Caki2 (cell line): ENCODE measurements at regions not wholly inside any gene's neighbourhood (a gene's known extent, or its start where the extent isn't known, plus 50 kb on each side); places are given as distances from the start of the nearest gene placed in this dataset.

Experiments
- DNase-seq: peaks from one replicate; pipeline ENCODE4 v3.0.0-alpha.2; 2015; ENCODE audit warnings: low read depth
- in situ Hi-C: cut with HindIII; loops from 2 replicates; pipeline ENCODE4 v1.10.0; 2016; ENCODE audit warnings: low sequenced_read_pairs, low pct_unique_long_range_greater_than_20kb, mixed read lengths

DNA sequence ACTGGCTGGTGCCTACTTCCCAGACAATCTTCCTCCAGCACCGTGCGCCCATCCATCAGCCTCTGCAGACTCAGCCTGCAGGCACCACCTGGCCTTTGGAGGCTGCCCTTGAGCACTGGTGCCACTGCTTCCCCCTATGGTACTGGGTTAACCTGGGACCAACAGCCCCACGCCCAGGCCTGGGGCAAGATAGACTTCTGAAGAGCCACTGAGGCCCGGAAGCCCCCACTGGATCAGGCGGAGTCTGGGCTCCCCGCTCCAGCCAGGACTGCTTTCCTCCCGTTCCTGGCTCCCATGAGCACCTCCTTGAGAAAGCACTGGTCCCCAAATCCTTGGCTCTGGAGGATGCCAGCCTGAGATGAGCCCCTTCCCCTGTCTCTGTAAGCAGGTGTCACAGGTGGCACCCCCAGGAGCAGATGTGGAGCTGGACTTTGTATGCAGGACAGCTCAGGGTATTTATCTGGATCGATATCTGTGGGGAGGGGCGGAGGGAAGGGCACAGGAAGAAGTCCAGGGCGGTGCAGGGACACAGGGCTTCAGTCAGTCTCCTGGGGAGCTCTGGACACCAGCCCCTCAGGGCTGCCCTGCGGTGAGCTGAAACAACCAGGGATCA is 206.5 kb upstream of the PPP2R2D start:
- no peak for DNase-seq
- in situ Hi-C loops: no loop called here

DNA sequence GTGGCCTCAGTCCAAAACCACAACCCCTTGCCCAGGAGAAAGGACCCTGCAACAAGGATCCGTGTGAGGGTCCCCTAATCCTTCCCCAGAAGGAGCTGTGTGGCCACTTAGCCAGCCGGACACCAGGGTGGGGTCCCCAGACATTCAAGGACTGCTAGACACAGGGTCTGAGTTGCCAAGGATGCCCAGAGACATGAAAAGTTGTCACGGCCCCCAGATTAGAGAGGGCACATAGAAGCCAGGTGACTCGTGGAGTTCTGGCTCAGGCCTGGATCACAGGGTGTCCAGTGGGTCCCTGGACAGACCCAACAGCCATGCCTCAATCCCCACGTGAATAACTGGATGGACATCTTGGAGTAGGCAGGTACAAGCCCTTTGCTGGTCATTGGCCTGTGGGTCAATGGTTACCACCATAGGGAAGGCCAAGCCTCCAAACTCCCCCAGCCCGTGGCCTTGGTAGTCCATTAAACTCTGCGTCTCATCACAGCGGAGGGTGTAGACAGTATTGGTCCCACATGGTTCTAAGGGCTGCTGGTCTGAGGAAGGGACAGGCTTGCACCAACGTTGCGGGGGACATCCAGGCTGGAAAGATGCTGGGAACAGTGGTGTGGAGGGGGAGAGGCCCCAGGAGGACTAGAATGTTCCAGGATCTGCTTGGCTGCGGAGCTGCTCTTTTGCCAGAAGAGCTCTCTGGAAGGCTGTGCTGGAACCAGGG is 205.9 kb upstream of the PPP2R2D start:
- DNase-seq: no peak
- in situ Hi-C loops: no loop called here

DNA sequence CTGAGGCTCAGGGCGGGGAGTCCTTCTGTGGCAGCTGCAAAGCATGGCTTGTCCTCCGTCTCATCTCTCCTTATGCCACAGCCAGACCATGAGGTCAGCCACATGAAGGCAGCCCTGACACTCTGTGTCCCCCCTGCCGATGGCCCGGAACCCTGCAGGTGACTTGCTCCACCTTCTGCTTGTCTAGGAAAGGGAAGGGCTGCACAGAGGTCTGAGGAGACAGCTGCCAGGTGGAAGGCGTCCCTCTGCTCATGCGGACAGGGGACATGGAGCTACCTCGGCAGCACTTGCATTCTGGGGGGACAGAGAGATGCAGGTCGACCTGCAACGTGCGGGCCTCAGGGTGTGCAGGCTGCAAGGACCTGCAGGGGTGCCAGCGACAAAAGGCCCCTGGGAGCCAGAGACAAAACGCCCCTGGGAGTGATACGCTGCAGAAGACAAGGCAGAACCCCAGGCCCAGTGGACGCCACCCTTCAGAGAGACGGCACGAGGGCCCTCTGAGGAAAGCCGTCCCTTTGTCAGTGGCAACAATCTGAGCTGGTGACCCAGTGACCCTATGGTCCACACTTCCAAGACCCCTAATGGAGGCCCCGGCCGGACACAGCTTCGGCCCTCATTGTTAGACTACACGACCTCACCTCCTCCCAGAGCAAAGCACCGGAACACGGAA is 205.2 kb upstream of the PPP2R2D start:
- in situ Hi-C loops: no loop called here
- DNase-seq: no peak

DNA sequence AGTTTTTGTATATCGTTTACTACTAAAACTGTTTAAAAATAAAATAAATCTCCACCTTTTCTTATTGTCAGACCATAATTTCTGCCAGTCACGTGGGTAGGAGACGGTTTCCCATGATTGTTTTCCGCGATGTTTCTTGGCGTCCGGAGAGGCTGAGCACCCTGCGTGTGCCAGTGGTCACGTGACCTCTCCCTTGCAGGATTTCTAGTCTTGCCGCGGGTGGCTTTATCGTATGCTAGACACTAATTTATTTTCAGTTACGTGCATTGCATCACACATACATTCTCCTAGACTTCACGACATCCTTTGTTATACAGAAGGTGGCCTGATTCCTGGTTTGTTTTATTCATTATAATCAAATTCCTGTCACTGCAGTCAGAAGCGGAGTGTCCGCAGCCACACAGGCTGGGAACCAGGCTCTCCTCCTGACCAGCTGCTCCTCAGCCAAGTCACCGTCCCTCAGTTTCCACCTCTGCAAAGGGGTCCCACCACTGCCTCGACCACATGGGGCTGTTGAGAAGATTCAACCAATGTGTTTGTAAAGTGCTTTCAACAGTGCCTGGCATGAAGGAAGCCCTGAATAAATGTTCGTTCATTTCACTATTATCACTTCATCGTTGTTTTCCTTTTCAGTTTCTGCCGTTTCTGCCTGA is 203.2 kb upstream of the PPP2R2D start:
- in situ Hi-C loops: no loop called here
- DNase-seq: no peak

DNA sequence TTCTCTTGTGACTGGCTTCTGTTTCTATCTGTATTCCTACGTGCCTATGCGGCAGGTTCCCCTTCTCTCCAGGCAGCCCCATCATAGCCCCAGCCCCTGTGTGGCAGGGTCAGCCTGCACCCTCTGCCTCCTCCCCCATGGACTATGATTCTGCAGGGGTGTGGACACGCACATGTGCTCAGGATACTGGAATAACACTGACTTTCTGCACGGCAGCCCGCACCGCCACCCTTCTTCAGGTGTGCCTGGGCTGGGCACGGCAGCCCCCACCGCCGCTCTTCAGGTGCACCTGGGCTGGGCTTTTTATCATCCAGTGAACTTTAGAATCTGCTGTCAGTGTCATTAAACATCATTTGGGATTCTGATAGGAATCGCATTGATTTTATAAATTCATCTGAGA is 202.6 kb upstream of the PPP2R2D start:
- in situ Hi-C loops: no loop called here
- no peak for DNase-seq

DNA sequence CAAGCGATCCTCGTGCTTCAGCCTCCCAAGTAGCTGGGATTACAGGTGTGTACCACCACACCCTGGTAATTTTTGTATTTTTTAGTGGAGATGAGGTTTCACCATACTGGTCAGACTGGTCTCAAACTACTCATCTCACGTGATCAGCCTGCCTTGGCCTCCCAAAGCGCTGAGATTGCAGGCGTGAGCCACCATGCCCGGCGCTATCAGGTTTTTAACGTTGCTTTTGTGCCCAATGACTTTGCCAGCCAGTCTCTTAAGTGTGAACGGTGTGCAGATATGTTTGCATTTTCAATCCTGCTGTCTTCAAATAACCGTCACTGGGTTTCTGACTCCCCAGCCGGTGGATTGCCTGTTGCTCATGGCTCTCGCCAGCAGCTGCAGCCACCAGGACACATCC is 201.8 kb upstream of the PPP2R2D start:
- DNase-seq: no peak
- in situ Hi-C loops: no loop called here

DNA sequence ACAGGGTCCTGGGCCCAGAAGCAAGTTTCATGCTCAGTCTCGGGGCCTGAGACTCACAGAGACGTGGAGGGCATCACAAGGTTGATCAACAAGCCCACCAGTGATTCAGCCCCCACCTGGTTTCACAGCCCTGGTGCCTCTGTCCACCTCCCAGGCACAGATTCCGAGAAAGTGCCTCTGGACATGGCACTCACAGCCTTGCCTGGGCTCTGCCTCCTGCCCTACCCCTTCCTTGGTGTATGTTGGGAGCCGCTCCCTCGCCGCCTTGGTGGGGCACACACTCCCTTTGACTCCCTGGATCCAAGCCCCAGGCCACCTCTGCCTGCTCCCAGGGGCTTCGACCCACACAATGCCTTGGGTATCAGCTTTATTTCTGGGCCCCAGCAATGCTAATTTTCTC is 200.8 kb upstream of the PPP2R2D start:
- no peak for DNase-seq
- in situ Hi-C loops: no loop called here

DNA sequence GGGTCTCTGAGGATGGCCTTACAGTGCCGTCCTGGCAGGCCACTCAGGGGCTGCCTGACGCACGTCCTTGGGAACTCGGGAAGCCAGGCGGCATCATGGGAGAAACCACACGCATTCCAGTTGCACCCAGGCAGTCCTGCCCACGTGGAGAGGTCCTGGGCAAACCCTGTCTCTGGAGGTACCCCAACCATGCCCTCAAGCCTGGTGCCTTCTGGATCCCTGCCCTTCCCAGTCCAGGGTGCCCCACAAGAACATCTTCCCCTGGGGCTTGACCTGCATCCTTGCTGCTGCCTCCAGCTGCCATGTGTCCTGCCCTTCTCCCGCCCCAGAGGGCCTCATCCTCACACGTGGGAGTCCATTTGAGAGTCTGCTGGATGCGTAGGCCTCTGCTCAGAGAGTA is 200.3 kb upstream of the PPP2R2D start:
- no peak for DNase-seq
- in situ Hi-C loops: no loop called here

DNA sequence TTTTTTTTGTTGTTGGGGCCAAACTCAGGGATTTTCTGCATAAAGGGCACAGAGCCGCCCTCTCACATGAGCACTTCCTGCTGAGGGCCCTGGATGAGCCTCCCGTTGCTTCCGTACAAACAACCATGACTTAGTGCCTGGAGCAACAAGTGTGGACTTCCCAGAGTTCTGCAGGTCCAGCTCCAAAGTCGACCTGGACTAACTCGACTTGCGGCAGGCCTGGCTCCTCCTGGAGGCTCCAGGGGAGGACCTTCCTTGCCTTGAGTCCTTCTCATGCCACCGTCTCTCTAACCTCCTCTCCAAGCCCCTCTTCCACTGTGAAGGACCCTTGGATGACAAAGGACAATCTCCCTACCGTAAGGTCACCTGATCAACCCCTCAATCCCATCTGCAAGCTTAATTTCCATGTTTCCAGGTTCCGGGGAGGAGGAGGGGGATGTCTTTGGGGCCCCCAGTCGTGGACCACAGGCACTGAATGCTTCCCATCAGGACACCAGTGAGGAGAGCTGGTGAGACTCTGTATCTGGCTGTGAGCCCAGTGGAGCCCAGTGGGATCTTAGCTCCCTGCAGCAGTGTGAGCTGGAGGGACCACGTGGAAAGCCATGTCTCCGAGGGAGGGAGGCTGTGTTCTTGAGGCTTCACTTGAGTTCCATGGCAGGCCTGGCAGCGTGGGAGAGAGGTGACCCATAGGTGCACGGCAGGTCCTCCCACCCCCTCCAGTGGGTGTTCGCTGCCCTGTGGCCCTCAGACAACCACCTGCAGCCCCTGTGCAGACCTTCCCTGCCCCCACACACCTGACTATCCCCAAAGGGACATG is 199.5 kb upstream of the PPP2R2D start:
- in situ Hi-C loops: no loop called here
- no peak for DNase-seq

DNA sequence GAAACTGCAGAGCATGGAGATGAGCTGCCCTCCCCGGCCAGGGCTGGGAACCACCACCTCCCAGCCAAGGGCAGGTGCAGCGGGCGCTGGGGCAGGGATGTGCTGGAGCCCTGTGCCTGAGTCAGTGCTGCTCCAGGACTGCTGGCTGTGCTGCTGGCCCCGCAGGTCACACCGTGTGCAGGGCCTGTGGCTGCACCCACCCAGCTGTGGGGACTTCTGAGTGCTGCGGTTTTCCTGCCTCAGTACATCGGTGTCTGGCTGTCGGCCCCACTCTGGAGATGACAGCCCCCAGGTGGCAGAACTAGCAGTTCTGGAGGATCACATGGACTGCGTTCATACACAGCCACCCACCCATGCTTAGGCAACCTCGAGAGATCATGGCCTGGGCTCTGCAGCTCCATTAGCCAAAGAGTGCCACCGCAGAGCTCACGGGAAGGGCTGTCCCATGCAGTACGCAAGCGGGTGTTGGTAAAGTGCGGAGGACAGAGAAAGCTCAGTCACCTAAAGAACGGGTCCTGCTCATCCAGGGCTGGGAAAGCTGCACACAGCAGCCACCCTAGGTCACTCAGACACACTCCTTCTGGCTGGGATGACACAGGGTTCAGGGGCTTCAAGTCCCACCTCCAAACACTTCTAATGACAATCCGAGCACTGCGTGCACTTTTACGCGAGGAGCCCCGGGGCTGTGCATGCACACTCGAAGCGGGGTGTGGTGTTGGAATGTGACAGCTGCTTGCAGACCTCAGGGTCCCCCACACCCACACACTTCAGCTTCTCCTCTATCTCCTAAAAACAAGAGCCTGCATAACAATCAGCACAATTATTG is 198.1 kb upstream of the PPP2R2D start:
- DNase-seq: no peak
- in situ Hi-C loops: no loop called here

DNA sequence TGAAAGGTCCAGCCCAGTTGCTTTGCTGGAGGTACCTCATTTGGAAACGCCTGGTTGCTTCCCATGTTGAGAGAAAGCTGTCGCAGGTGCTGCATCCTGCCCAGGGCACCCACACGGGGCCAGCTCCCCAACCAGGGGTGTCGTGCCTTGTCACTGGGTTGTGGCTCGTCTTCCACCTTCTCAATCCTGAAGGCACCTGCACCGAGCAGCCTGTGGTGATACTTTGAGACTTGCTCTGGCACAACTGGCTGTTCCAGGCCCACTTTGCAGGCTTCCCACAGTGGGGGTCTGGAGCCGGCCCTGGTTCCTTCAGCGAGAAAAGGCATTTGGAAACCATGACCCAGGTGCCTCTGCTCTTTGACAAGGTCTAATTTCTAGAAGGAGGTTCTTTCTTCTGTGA is 197.3 kb upstream of the PPP2R2D start:
- DNase-seq: no peak
- in situ Hi-C loops: no loop called here

DNA sequence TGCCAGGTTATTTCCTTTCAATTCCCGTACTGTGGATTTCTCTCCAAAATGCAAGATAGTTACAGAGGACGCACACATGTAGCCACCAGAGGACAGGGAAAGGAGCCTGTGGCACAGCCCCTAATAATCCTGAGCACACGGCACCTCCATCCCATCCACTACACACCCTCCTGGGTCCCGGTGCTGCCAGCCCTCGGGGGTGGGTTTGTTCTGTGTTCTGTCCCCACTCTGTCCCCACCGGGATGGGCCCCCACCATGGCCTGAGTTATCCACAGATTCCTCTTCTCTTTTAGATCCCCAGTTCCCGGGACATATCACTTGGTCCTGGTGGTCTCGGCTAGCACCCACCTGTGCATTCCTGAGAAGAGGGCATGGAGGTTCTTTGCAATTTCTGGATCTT is 196.9 kb upstream of the PPP2R2D start:
- no peak for DNase-seq
- in situ Hi-C loops: no loop called here

DNA sequence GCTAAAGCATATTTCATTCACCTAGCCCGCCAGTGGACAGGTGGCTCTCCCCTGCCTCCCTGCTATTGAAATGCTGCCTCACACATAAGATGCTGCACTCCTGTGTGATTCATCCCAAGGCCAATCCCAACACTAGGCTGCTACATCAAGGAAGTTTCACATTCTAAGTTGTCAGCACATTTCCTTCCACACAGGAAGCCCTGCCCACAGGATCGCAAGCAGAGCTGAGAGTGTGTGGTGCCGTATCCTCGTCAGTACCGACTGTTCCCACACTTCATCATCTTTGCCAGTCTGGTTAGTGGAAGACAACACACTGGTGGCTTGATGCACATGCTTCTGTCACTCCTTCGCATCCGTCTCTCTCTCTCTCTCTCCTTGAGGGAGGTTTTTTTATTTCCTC is 194.3 kb upstream of the PPP2R2D start:
- DNase-seq: no peak
- in situ Hi-C loops: no loop called here

DNA sequence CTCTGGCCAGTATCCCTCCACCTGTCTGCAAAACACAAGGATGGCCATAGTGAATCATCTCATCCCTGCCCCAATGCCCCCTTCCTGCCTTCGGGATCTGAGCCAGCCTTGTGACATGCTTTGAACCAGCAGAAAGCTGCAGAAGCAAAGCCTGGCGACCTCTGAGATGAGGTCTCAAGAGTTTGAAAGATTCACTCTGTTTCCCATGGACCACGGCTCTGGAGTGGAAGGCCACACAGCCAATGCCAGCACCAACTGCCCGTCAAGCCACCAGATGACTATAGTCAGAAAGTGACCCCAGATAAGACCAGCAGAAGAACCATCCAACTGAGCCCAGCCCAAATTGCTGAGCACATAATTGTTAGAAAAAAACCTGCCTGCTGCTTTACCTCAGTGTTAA is 193.9 kb upstream of the PPP2R2D start:
- in situ Hi-C loops: no loop called here
- no peak for DNase-seq

DNA sequence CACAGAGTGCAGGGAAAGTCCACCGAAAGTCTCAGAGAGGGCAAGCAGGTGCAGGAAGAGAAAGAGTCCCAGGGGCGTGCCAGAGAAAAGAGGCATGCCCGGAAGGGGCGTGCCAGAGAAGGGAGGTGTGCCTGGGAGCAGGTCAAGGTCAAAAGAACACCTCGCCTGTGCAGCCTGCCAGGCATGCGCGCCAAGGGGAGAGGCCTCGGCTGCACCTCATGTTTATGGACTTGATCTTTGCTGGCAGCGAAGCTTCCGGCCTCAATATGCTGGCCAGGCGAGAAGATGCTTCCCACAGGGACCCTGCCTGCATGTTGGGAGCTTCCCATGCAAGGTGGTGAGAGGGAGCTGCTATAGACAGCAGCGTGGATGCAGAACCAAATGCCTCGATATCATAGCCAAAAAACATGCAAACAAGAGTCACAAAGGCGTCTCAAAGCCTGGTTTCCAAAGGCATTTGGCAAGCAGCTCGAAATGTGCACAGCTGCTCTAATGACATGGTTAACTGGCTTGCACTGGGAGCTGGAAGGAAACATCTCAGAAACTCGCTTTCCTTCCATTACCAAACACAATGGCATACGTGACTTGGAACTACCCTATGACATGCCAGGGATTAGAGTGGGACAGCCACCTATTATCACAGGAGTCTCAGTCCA is 192.5 kb upstream of the PPP2R2D start:
- no peak for DNase-seq
- in situ Hi-C loops: no loop called here

DNA sequence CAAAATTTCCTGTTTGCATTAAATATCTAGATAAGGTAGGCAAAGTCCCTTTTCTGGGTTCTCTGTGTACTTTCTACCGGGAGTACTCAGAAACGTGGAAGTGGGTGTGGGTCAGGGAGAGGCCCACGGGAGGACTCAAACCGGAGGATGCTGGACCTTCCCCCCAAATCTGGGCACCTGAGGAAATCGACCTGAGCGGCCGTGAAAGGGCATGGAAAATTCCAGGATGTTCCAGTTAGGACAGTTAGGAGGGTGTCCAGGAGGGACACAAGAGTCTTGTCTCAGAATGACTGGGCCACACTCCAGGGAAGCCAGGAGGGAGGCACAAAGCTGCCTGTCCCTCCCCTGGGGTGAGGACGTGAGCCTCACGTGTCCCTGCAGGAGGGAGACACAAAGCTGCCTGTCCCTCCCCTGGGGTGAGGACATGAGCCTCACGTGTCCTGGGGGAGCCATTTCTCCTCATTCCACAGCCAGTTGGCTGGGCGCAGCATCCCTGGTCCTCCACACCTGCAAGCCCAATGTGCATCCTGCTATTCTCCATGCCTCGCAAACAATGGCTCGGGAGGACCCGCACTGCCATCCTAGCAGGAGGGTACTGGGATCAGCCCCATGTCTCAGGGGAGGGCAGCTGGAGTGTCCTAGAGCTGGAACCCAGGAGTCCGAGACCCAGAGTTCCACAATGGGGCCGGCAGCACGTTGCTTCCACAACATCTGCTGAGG is 190.5 kb upstream of the PPP2R2D start:
- in situ Hi-C loops: no loop called here
- no peak for DNase-seq

DNA sequence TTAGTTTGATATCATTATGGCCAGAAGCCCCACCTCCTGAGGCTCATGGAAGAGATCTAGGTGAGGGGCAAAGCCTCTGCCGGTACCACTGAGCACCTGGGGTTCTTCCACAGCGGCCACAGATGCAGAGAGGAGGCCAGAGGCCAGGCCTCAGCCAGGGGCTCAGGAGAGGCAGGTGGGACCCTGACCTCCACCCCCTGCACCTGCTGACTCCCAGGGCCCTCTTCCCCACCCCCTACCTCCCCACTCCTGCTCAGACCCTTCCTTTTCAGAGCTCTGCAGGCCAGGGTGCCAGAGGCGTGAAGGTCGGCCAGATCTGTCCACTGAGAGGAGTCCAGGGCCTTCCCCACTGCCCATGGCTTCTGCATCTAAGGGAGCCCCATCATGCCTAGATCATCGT is 178.7 kb upstream of the PPP2R2D start:
- in situ Hi-C loops: no loop called here
- DNase-seq: no peak
